ENCODE measurements at regions not wholly inside any gene's neighbourhood (a gene's known extent, or its start where the extent isn't known, plus 50 kb on each side); places are given as distances from the start of the nearest gene placed in this dataset.

DNA sequence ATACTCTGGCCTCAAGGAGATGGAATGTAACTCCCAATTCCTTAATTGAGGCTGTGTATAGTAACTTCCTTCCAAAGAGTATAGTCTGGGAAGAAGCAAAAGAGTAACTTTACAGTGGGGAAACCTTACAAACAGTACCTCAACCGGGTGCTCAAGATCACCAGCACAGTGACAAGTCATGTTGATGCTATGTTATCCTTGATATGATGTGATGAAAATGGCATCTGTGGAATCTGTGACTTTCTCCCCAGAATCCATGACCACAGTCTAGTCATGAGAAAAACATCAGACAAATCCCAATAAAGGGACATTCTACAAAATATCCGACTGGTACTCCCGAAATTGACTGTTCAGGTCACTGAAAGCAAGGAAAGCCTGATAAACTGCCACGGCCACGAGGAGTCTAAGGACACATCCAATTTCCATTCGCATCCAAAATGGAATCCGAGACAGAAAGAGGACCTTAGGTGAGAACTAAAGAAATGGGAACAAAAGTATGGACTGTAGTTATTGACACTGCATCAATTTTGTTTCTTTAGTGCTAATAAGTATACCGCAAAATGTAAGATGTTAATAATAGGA is 97.3 kb upstream of the FRMD6 start:
- TF ChIP-seq POLR2A (IDR thresholded peaks at IDR 0.05; ENCODE audit: low read depth, low read length) (no peak), POLR2AphosphoS5 (IDR thresholded peaks at IDR 0.05; ENCODE audit: low read depth, low read length) (no peak), TAF1 (IDR thresholded peaks at IDR 0.05; ENCODE audit: low read depth, low read length) (no peak), SPI1 (IDR thresholded peaks at IDR 0.05; ENCODE audit: low read depth, low read length) (no peak), POU2F2 (IDR thresholded peaks at IDR 0.05; ENCODE audit: low read depth, low read length) (no peak), PAX5 (IDR thresholded peaks at IDR 0.05; ENCODE audit: insufficient read depth, low read length, severe bottlenecking) (no peak)

All from GM12891 (cell line).